HG02763 (cell line): ENCODE measurements at regions not wholly inside any gene's neighbourhood (a gene's known extent, or its start where the extent isn't known, plus 50 kb on each side); places are given as distances from the start of the nearest gene placed in this dataset.

Experiments
- ATAC-seq: cut with Tn5 transposase; IDR thresholded peaks from one replicate; pipeline ENCODE4 v1.9.1; 2021; ENCODE audit warnings: mild to moderate bottlenecking, moderate library complexity; ENCODE audit not compliant: unreplicated experiment

- no peak for ATAC-seq
Observed at GRCh38 chr4:184575306-184575705, 73.9 kb downstream of the CASP3 start.

GRCh38 chr4:184574861-184575260 lies 74.4 kb downstream of the CASP3 start:
- no peak for ATAC-seq

GRCh38 chr4:184573701-184574100 lies 75.5 kb downstream of the CASP3 start:
- ATAC-seq, result no peak

- no peak for ATAC-seq
Observed at GRCh38 chr4:184568770-184569169, 80.5 kb downstream of the CASP3 start.

- no peak for ATAC-seq
Observed at GRCh38 chr4:184563621-184564020, 85.6 kb downstream of the CASP3 start.

- no peak for ATAC-seq
Observed at GRCh38 chr4:184558996-184559395, 84.6 kb upstream of the IRF2 start.

GRCh38 chr4:184553891-184554290 lies 79.5 kb upstream of the IRF2 start:
- ATAC-seq, result no peak

- ATAC-seq, result no peak
Observed at GRCh38 chr4:184550476-184550875, 76.1 kb upstream of the IRF2 start.

- no peak for ATAC-seq
Observed at GRCh38 chr4:184548648-184549341, 74.4 kb upstream of the IRF2 start.

- no peak for ATAC-seq
Observed at GRCh38 chr4:184548316-184548647, 73.9 kb upstream of the IRF2 start.

- no peak for ATAC-seq
Observed at GRCh38 chr4:184544788-184545409, 70.5 kb upstream of the IRF2 start.

- no peak for ATAC-seq
Observed at GRCh38 chr4:184541907-184542306, 67.6 kb upstream of the IRF2 start.

GRCh38 chr4:184540307-184540706 lies 66.0 kb upstream of the IRF2 start:
- ATAC-seq, result no peak

- ATAC-seq, result peak; percentile 52
Observed at GRCh38 chr4:184538023-184538599, 63.8 kb upstream of the IRF2 start.

- peak; percentile 60 for ATAC-seq
Observed at GRCh38 chr4:184537269-184538022, 63.1 kb upstream of the IRF2 start.

- ATAC-seq, result no peak
Observed at GRCh38 chr4:184536881-184537248, 62.5 kb upstream of the IRF2 start.

GRCh38 chr4:184536065-184536880 lies 61.9 kb upstream of the IRF2 start:
- no peak for ATAC-seq

GRCh38 chr4:184534511-184535391 lies 60.4 kb upstream of the IRF2 start:
- ATAC-seq, result peak; percentile 47

GRCh38 chr4:184533908-184534307 lies 59.6 kb upstream of the IRF2 start:
- no peak for ATAC-seq

- ATAC-seq, result no peak
Observed at GRCh38 chr4:184531008-184531407, 56.7 kb upstream of the IRF2 start.
